WTC11 (cell line): ENCODE measurements at regions not wholly inside any gene's neighbourhood (a gene's known extent, or its start where the extent isn't known, plus 50 kb on each side); places are given as distances from the start of the nearest gene placed in this dataset.

ENCODE experiments used
- ATAC-seq: fragments of 200-7000 bp; cut with Tn5 transposase; 2 replicates; pipeline ENCODE4 v1.10.0; 2021; ENCODE audit warnings: mild to moderate bottlenecking, moderate library complexity
- CTCF ChIA-PET: fragments of 300-600 bp; sonication (Branson Sonifier 250); formaldehyde crosslinking; loops from one replicate; lab custom pipeline; 2021; ENCODE audit warnings: antibody characterized with exemption; lab: Charles Lee
- POLR2A ChIA-PET: fragments of 350-600 bp; sonication (Branson Sonifier 250); formaldehyde crosslinking; loops from one replicate; lab custom pipeline; 2021; ENCODE audit warnings: antibody characterized with exemption; lab: Charles Lee
- DNase-seq: peaks from one replicate; pipeline ENCODE4 v3.0.0; 2021; ENCODE audit warnings: low spot score
- H3K27ac Mint-ChIP-seq: 2 replicates; pipeline ENCODE4 v1.8.0; 2021; ENCODE audit warnings: mixed read lengths
- H3K27me3 Mint-ChIP-seq: 2 replicates; pipeline ENCODE4 v1.8.0; 2021; ENCODE audit warnings: low read depth, mild to moderate bottlenecking, moderate library complexity, mixed read lengths
- H3K36me3 Mint-ChIP-seq: 2 replicates; pipeline ENCODE4 v1.8.0; 2021; ENCODE audit warnings: mixed read lengths
- H3K4me1 Mint-ChIP-seq: 2 replicates; pipeline ENCODE4 v1.8.0; 2022; ENCODE audit warnings: mixed read lengths
- H3K4me3 Mint-ChIP-seq: 2 replicates; pipeline ENCODE4 v1.8.0; 2021; ENCODE audit warnings: mild to moderate bottlenecking, moderate library complexity, mixed read lengths
- H3K9me3 Mint-ChIP-seq: 2 replicates; pipeline ENCODE4 v1.8.0; 2021; ENCODE audit warnings: mixed read lengths
- E2F4 ChIP-seq: sonication (generic); formaldehyde crosslinking; IDR thresholded peaks from 2 replicates; pipeline ENCODE4 v1.8.1; 2022; ENCODE audit warnings: low read depth, mild to moderate bottlenecking, moderate library complexity, missing genetic modification reagents, borderline replicate concordance
- E2F5 ChIP-seq: sonication (generic); formaldehyde crosslinking; IDR thresholded peaks from 2 replicates; pipeline ENCODE4 v1.8.1; 2022; ENCODE audit warnings: mild to moderate bottlenecking, moderate library complexity, missing genetic modification reagents
- ESRRA ChIP-seq: sonication (generic); formaldehyde crosslinking; IDR thresholded peaks from 2 replicates; pipeline ENCODE4 v1.8.1; 2022; ENCODE audit warnings: mild to moderate bottlenecking, missing genetic modification reagents, borderline replicate concordance
- ETV6 ChIP-seq: sonication (generic); formaldehyde crosslinking; IDR thresholded peaks from 2 replicates; pipeline ENCODE4 v1.8.1; 2022; ENCODE audit warnings: mild to moderate bottlenecking, missing genetic modification reagents
- GABPB1 ChIP-seq: sonication (generic); formaldehyde crosslinking; IDR thresholded peaks from 2 replicates; pipeline ENCODE4 v1.8.1; 2023; ENCODE audit warnings: mild to moderate bottlenecking, missing genetic modification reagents
- KAT7 ChIP-seq: sonication (generic); formaldehyde crosslinking; IDR thresholded peaks from 2 replicates; pipeline ENCODE4 v1.8.1; 2023; ENCODE audit warnings: missing genetic modification reagents, mild to moderate bottlenecking, borderline replicate concordance
- MAX ChIP-seq: sonication (generic); formaldehyde crosslinking; IDR thresholded peaks from 2 replicates; pipeline ENCODE4 v1.8.0; 2022; ENCODE audit warnings: mild to moderate bottlenecking, missing genetic modification reagents
- NFYB ChIP-seq: sonication (generic); formaldehyde crosslinking; conservative IDR thresholded peaks from 2 replicates; pipeline ENCODE4 v1.8.0; 2022; ENCODE audit warnings: low read depth, missing genetic modification reagents
- NR2C2 ChIP-seq: sonication (generic); formaldehyde crosslinking; IDR thresholded peaks from 2 replicates; pipeline ENCODE4 v1.8.0; 2022; ENCODE audit warnings: mild to moderate bottlenecking, missing genetic modification reagents
- OVOL2 ChIP-seq: fragments of 250-450 bp; sonication (Bioruptor Pico); IDR thresholded peaks from 2 replicates; pipeline ENCODE4 v1.9.0; 2021; ENCODE audit warnings: mild to moderate bottlenecking, borderline replicate concordance
- SMAD4 ChIP-seq: sonication (generic); formaldehyde crosslinking; IDR thresholded peaks from 2 replicates; pipeline ENCODE4 v1.8.0; 2022; ENCODE audit warnings: mild to moderate bottlenecking, missing genetic modification reagents
- SP1 ChIP-seq: sonication (generic); formaldehyde crosslinking; conservative IDR thresholded peaks from 2 replicates; pipeline ENCODE4 v1.8.1; 2022; ENCODE audit warnings: missing genetic modification reagents
- STAT6 ChIP-seq: sonication (generic); formaldehyde crosslinking; conservative IDR thresholded peaks from 2 replicates; pipeline ENCODE4 v1.8.1; 2023; ENCODE audit warnings: mild to moderate bottlenecking, low read depth, missing genetic modification reagents, moderate library complexity
- TCF7 ChIP-seq: sonication (generic); formaldehyde crosslinking; IDR thresholded peaks from 2 replicates; pipeline ENCODE4 v1.8.0; 2022; ENCODE audit warnings: mild to moderate bottlenecking, low read depth, missing genetic modification reagents, moderate library complexity
- TEAD1 ChIP-seq: sonication (generic); formaldehyde crosslinking; IDR thresholded peaks from 2 replicates; pipeline ENCODE4 v1.8.0; 2022; ENCODE audit warnings: mild to moderate bottlenecking, missing genetic modification reagents
- ZNF121 ChIP-seq: sonication (generic); formaldehyde crosslinking; IDR thresholded peaks from 2 replicates; pipeline ENCODE4 v1.8.0; 2023; ENCODE audit warnings: missing genetic modification reagents
- ZNF138 ChIP-seq: sonication (generic); formaldehyde crosslinking; conservative IDR thresholded peaks from 2 replicates; pipeline ENCODE4 v1.8.1; 2022; ENCODE audit warnings: mild to moderate bottlenecking, moderate library complexity, missing genetic modification reagents
- ZNF425 ChIP-seq: fragments of 250-450 bp; sonication (Bioruptor Pico); conservative IDR thresholded peaks from 2 replicates; pipeline ENCODE4 v1.9.0; 2021; ENCODE audit warnings: mild to moderate bottlenecking
- TF ChIP-seq, protein P1 (sequence below): sonication (generic); formaldehyde crosslinking; IDR thresholded peaks from 2 replicates; pipeline ENCODE4 v1.8.0; 2023; ENCODE audit warnings: missing genetic modification reagents
- TF ChIP-seq, protein P2 (sequence below): sonication (generic); formaldehyde crosslinking; IDR thresholded peaks from 2 replicates; pipeline ENCODE4 v1.8.0; 2022; ENCODE audit warnings: mild to moderate bottlenecking, missing genetic modification reagents

GRCh38 chr14:39740454-39740853 lies 308.2 kb upstream of the FBXO33 start:
- ChIA-PET CTCF (no interaction called here), POLR2A (no interaction called here)
- H3K27me3 Mint-ChIP-seq = no peaks in the 10 kb centered on the region
- TF ChIP-seq ZNF121 = no peak
- TF ChIP-seq, all 79 proteins: peak for 0
- Mint-ChIP-seq H3K27ac (no peak overlapping the region), H3K4me3 (no peak overlapping the region), H3K4me1 (no peaks in the 10 kb centered on the region), H3K36me3 (0 out of 2 replicates have a peak, but pooled peaks cover 2% of the 10 kb centered on the region), H3K9me3 (peaks cover 22% of the 10 kb centered on the region)
- DNase-seq (no peak), ATAC-seq (no peak)

- peaks cover under 1% of the 10 kb centered on the region; the same call in 1 of the 2 replicates for H3K4me1 Mint-ChIP-seq
- no peak overlapping the region for H3K27ac Mint-ChIP-seq
- DNase-seq (no peak), ATAC-seq (no peak)
- ChIA-PET CTCF (no interaction called here), POLR2A (interaction anchor here (0.7 kb wide), 1 partner anchor 749 kb away, joined by 3 read pairs; no protein-coding TSS in a partner anchor)
- no peak overlapping the region for H3K4me3 Mint-ChIP-seq
- no peaks in the 10 kb centered on the region for H3K27me3 Mint-ChIP-seq
- TF ChIP-seq ZNF138 (no peak), ETV6 (CRISPR knock-in tag) (no peak), ZNF425 (no peak), TEAD1 (no peak), STAT6 (CRISPR knock-in tag) (no peak), E2F4 (no peak), E2F5 (CRISPR knock-in tag) (no peak), OVOL2 (CRISPR knock-in tag) (no peak), GABPB1 (CRISPR knock-in tag) (no peak), TCF7 (CRISPR knock-in tag) (no peak), MAX (CRISPR knock-in tag) (no peak), KAT7 (CRISPR knock-in tag) (no peak), SMAD4 (CRISPR knock-in tag) (no peak), ESRRA (no peak), NR2C2 (CRISPR knock-in tag) (no peak), SP1 (no peak), NFYB (CRISPR knock-in tag) (no peak)
- TF ChIP-seq, protein P1, sequence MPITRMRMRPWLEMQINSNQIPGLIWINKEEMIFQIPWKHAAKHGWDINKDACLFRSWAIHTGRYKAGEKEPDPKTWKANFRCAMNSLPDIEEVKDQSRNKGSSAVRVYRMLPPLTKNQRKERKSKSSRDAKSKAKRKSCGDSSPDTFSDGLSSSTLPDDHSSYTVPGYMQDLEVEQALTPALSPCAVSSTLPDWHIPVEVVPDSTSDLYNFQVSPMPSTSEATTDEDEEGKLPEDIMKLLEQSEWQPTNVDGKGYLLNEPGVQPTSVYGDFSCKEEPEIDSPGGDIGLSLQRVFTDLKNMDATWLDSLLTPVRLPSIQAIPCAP (CRISPR knock-in tag) = no peak
- TF ChIP-seq, protein P2, sequence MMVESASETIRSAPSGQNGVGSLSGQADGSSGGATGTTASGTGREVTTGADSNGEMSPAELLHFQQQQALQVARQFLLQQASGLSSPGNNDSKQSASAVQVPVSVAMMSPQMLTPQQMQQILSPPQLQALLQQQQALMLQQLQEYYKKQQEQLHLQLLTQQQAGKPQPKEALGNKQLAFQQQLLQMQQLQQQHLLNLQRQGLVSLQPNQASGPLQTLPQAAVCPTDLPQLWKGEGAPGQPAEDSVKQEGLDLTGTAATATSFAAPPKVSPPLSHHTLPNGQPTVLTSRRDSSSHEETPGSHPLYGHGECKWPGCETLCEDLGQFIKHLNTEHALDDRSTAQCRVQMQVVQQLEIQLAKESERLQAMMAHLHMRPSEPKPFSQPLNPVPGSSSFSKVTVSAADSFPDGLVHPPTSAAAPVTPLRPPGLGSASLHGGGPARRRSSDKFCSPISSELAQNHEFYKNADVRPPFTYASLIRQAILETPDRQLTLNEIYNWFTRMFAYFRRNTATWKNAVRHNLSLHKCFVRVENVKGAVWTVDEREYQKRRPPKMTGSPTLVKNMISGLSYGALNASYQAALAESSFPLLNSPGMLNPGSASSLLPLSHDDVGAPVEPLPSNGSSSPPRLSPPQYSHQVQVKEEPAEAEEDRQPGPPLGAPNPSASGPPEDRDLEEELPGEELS (CRISPR knock-in tag) = no peak
- 0 out of 2 replicates have a peak, but pooled peaks cover 2% of the 10 kb centered on the region for H3K36me3 Mint-ChIP-seq
- H3K9me3 Mint-ChIP-seq = peaks cover 22% of the 10 kb centered on the region
Observed at GRCh38 chr14:39739796-39740195, 307.6 kb upstream of the FBXO33 start.
